ENCODE measurements at regions not wholly inside any gene's neighbourhood (a gene's known extent, or its start where the extent isn't known, plus 50 kb on each side); places are given as distances from the start of the nearest gene placed in this dataset.

DNA sequence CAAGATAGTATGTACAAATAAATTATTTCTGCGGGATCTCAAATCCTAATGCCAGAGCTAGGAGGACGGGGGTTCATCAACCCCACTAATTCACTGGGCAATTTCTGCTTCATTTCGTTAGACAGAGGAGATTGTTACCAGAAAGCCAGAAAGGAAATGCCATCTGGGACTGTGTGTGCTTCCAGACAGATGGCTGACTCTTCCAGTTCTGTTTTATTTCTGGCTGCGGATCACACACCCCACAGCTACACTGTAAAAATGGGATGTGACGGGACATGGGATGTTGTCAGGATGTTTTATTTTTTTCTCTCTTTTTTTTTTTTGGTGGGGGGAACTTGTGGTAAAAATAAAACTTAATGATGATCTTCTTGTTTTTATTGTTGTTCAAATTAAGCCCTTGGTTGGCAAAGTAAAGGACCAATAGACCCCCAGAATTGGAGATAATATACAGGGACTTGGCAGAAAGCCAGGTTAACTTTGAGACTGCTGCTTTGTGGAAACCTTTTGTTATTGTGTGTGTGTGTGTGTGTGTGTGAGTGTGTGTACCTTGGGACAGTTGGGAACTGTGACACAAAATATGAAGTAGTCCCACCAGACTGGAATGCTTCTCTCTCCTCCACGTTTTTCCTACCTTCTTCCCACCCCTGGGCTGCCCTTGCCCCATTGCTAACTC lies 114.5 kb downstream of the NUF2 start:
- H3K27ac ChIP-seq (ENCODE audit: low read depth in 1 of 2, low read length in 2 of 2), result no peak overlapping the region
- H3K36me3 ChIP-seq (ENCODE audit: insufficient read depth, low read length), result no peaks in the 10 kb centered on the region
- Mint-ChIP-seq H3K27ac (no peak overlapping the region), H3K27me3 (peaks cover 33% of the 10 kb centered on the region), H3K4me3 (no peak overlapping the region), H3K36me3 (ENCODE audit: low read depth) (no peaks in the 10 kb centered on the region), H3K4me1 (ENCODE audit: low read depth) (no peaks in the 10 kb centered on the region), H3K9me3 (peaks cover 4% of the 10 kb centered on the region)
- no peaks in the 10 kb centered on the region for H3K4me1 ChIP-seq (ENCODE audit: insufficient read depth, low read length)
- POLR2A ChIA-PET, result no interaction called here
- CTCF ChIA-PET, result no interaction called here
- no peaks in the 10 kb centered on the region for H3K9me3 ChIP-seq (ENCODE audit: control insufficient read depth in 1 of 2, insufficient read depth in 1 of 2, low read length in 2 of 2)
- TF ChIP-seq, protein P1, sequence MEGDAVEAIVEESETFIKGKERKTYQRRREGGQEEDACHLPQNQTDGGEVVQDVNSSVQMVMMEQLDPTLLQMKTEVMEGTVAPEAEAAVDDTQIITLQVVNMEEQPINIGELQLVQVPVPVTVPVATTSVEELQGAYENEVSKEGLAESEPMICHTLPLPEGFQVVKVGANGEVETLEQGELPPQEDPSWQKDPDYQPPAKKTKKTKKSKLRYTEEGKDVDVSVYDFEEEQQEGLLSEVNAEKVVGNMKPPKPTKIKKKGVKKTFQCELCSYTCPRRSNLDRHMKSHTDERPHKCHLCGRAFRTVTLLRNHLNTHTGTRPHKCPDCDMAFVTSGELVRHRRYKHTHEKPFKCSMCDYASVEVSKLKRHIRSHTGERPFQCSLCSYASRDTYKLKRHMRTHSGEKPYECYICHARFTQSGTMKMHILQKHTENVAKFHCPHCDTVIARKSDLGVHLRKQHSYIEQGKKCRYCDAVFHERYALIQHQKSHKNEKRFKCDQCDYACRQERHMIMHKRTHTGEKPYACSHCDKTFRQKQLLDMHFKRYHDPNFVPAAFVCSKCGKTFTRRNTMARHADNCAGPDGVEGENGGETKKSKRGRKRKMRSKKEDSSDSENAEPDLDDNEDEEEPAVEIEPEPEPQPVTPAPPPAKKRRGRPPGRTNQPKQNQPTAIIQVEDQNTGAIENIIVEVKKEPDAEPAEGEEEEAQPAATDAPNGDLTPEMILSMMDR (IDR thresholded peaks at IDR 0.05), result no peak
- DNase-seq (no peak), ATAC-seq (ENCODE audit: poor library complexity) (no peak)
- no peaks in the 10 kb centered on the region for H3K27me3 ChIP-seq (ENCODE audit: control insufficient read depth in 1 of 2, insufficient read depth in 2 of 2, low read length in 2 of 2)
- intact Hi-C loops (cut with DNase I, micrococcal nuclease), result no loop called here
- no peak overlapping the region for H3K4me3 ChIP-seq (ENCODE audit: low read length)

DNA sequence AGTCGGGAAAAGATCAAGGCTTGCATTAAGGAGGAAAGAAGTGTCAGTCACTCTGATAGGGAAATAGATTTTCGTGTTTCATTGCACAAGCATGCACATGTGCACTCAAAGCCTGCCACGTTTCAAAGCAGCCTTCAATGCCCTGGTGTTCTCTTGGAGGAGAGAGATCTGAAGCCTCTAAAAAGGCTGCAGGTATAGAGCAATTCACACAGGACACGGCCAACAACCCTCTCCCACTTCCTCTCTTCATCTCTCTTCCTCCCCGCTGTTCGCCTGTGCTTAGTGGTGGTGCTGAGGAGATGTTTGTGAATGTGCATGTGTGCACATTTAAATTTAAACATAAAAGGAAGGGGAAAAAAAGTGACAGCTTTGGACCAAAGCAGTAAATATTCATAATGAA lies 117.7 kb downstream of the NUF2 start:
- Mint-ChIP-seq H3K36me3 (ENCODE audit: low read depth) (no peaks in the 10 kb centered on the region), H3K9me3 (no peaks in the 10 kb centered on the region), H3K27ac (no peak overlapping the region), H3K4me1 (ENCODE audit: low read depth) (no peaks in the 10 kb centered on the region), H3K27me3 (peaks cover 33% of the 10 kb centered on the region), H3K4me3 (no peak overlapping the region)
- no peak for DNase-seq
- H3K36me3 ChIP-seq (ENCODE audit: insufficient read depth, low read length), result no peaks in the 10 kb centered on the region
- TF ChIP-seq, protein P1 (IDR thresholded peaks at IDR 0.05), result no peak
- no peaks in the 10 kb centered on the region for H3K27me3 ChIP-seq (ENCODE audit: control insufficient read depth in 1 of 2, insufficient read depth in 2 of 2, low read length in 2 of 2)
- no peaks in the 10 kb centered on the region for H3K4me1 ChIP-seq (ENCODE audit: insufficient read depth, low read length)
- no peaks in the 10 kb centered on the region for H3K9me3 ChIP-seq (ENCODE audit: control insufficient read depth in 1 of 2, insufficient read depth in 1 of 2, low read length in 2 of 2)
- no peak for ATAC-seq (ENCODE audit: poor library complexity)
- ChIA-PET CTCF (no interaction called here), POLR2A (no interaction called here)
- intact Hi-C loops (cut with DNase I, micrococcal nuclease), result no loop called here
- H3K4me3 ChIP-seq (ENCODE audit: low read length), result no peak overlapping the region
- H3K27ac ChIP-seq (ENCODE audit: low read depth in 1 of 2, low read length in 2 of 2), result no peak overlapping the region

DNA sequence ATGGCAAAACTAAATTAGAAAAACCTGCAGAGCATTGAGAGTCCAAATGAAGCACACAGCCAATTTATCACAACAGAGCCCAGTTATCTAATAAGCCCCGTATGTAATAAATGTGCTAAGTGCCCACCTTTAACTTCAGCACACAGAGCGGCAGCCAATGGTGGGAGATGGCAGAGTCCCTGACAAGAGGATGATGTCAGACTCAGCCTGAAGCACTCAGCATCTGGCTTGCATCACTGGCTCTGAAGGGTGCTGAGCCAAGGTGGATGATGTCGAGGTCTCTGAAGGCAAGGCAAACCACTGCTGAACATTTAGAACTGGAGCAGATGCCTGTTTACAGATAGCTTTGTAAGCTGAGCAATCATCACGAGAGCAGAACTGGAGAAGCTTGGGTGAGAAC lies 118.3 kb downstream of the NUF2 start:
- no peaks in the 10 kb centered on the region for H3K4me1 Mint-ChIP-seq (ENCODE audit: low read depth)
- TF ChIP-seq, protein P1 (IDR thresholded peaks at IDR 0.05), result no peak
- Histone ChIP-seq H3K27me3 (ENCODE audit: control insufficient read depth in 1 of 2, insufficient read depth in 2 of 2, low read length in 2 of 2) (no peaks in the 10 kb centered on the region), H3K36me3 (ENCODE audit: insufficient read depth, low read length) (no peaks in the 10 kb centered on the region), H3K4me3 (ENCODE audit: low read length) (no peak overlapping the region), H3K9me3 (ENCODE audit: control insufficient read depth in 1 of 2, insufficient read depth in 1 of 2, low read length in 2 of 2) (no peaks in the 10 kb centered on the region), H3K4me1 (ENCODE audit: insufficient read depth, low read length) (no peaks in the 10 kb centered on the region), H3K27ac (ENCODE audit: low read depth in 1 of 2, low read length in 2 of 2) (no peak overlapping the region)
- peaks cover 31% of the 10 kb centered on the region for H3K27me3 Mint-ChIP-seq
- ChIA-PET POLR2A (no interaction called here), CTCF (no interaction called here)
- DNase-seq (no peak), ATAC-seq (ENCODE audit: poor library complexity) (no peak)
- no peak overlapping the region for H3K27ac Mint-ChIP-seq
- H3K36me3 Mint-ChIP-seq (ENCODE audit: low read depth), result no peaks in the 10 kb centered on the region
- no peak overlapping the region for H3K4me3 Mint-ChIP-seq
- no peaks in the 10 kb centered on the region for H3K9me3 Mint-ChIP-seq
- intact Hi-C loops (cut with DNase I, micrococcal nuclease), result no loop called here
